DND-41 (cell line): ENCODE measurements at regions not wholly inside any gene's neighbourhood (a gene's known extent, or its start where the extent isn't known, plus 50 kb on each side); places are given as distances from the start of the nearest gene placed in this dataset.

Experiments
- ATAC-seq: fragments of 200-7000 bp; cut with Tn5 transposase; 3 replicates; pipeline ENCODE4 v1.9.1; 2021; ENCODE audit warnings: low read depth; ENCODE audit not compliant: insufficient read depth
- DNase-seq: peaks from one replicate; pipeline ENCODE4 v3.0.0-alpha.2; 2020
- H2AFZ ChIP-seq: 2 replicates; pipeline ENCODE4 v1.6.0; 2012; ENCODE audit warnings: low read depth, low read length
- H3K27ac ChIP-seq: 2 replicates; pipeline ENCODE4 v1.5.1; 2012; ENCODE audit warnings: low read length, inconsistent platforms
- H3K27me3 ChIP-seq: fragments of 200-600 bp; sonication (generic); 2 replicates; pipeline ENCODE4 v1.6.0; 2012; ENCODE audit warnings: low read length, mild to moderate bottlenecking, inconsistent platforms; ENCODE audit not compliant: insufficient read depth, poor library complexity
- H3K36me3 ChIP-seq: 2 replicates; pipeline ENCODE4 v1.5.1; 2012; ENCODE audit warnings: low read length, inconsistent platforms; ENCODE audit not compliant: insufficient read depth
- H3K4me1 ChIP-seq: 2 replicates; pipeline ENCODE4 v1.5.1; 2012; ENCODE audit warnings: mild to moderate bottlenecking, low read length; ENCODE audit not compliant: insufficient read depth
- H3K4me2 ChIP-seq: 2 replicates; pipeline ENCODE4 v1.6.0; 2012; ENCODE audit warnings: mild to moderate bottlenecking, moderate library complexity, low read length, inconsistent platforms; ENCODE audit not compliant: insufficient read depth
- H3K4me3 ChIP-seq, 2 experiments: fragments of 200-600 bp in 1 of 2; shearing (Covaris generic) in 1 of 2; 2 replicates each; pipeline ENCODE4 v1.5.1; 2012 to 2016; ENCODE audit warnings: inconsistent platforms in 2 of 2, low read length in 2 of 2, mild to moderate bottlenecking in 2 of 2, low read depth in 1 of 2, moderate library complexity in 1 of 2
- H3K79me2 ChIP-seq: 2 replicates; pipeline ENCODE4 v1.6.0; 2012; ENCODE audit warnings: low read length, inconsistent platforms; ENCODE audit not compliant: insufficient read depth
- H3K9ac ChIP-seq: 2 replicates; pipeline ENCODE4 v1.6.0; 2012; ENCODE audit warnings: low read depth, mild to moderate bottlenecking, inconsistent platforms, low read length, moderate library complexity
- H3K9me3 ChIP-seq: 2 replicates; pipeline ENCODE4 v1.5.1; 2012; ENCODE audit warnings: low read length, moderate library complexity, mild to moderate bottlenecking, inconsistent platforms; ENCODE audit not compliant: insufficient read depth, severe bottlenecking
- H4K20me1 ChIP-seq: 2 replicates; pipeline ENCODE4 v1.6.0; 2012; ENCODE audit warnings: low read length; ENCODE audit not compliant: insufficient read depth
- CTCF ChIP-seq: IDR thresholded peaks from 2 replicates; pipeline ENCODE4 v1.5.1; 2012; ENCODE audit warnings: borderline replicate concordance, low read length, moderate library complexity, mild to moderate bottlenecking; ENCODE audit not compliant: poor library complexity, severe bottlenecking; ENCODE audit errors: extremely low read depth
- EZH2 ChIP-seq: IDR thresholded peaks from 3 replicates; pipeline ENCODE4 v1.6.1; 2012; ENCODE audit warnings: borderline replicate concordance, low read depth, mild to moderate bottlenecking, moderate library complexity, low read length, inconsistent platforms; ENCODE audit not compliant: severe bottlenecking

GRCh38 chr13:68806125-68806524 lies 1301.5 kb upstream of the ATXN8OS start:
- H4K20me1 ChIP-seq = no peaks in the 10 kb centered on the region
- no peaks in the 10 kb centered on the region for H3K4me1 ChIP-seq
- H3K79me2 ChIP-seq = no peaks in the 10 kb centered on the region
- H3K36me3 ChIP-seq = no peaks in the 10 kb centered on the region
- H3K9ac ChIP-seq = no peak overlapping the region
- DNase-seq (no peak), ATAC-seq (no peak)
- no peaks in the 10 kb centered on the region for H3K9me3 ChIP-seq
- no peak overlapping the region for H3K27ac ChIP-seq
- no peaks in the 10 kb centered on the region for H3K27me3 ChIP-seq
- H2AFZ ChIP-seq = no peak overlapping the region
- H3K4me2 ChIP-seq = no peak overlapping the region
- TF ChIP-seq CTCF = no peak
- TF ChIP-seq EZH2 = no peak
- no peak overlapping the region for H3K4me3 ChIP-seq

GRCh38 chr13:68784275-68784674 lies 1323.4 kb upstream of the ATXN8OS start:
- Histone ChIP-seq H4K20me1 (no peaks in the 10 kb centered on the region), H3K4me1 (no peaks in the 10 kb centered on the region), H3K9me3 (no peaks in the 10 kb centered on the region), H2AFZ (no peak overlapping the region), H3K27me3 (no peaks in the 10 kb centered on the region), H3K9ac (no peak overlapping the region), H3K4me2 (no peak overlapping the region), H3K27ac (no peak overlapping the region), H3K4me3 (no peak overlapping the region), H3K36me3 (no peaks in the 10 kb centered on the region), H3K79me2 (no peaks in the 10 kb centered on the region)
- DNase-seq (no peak), ATAC-seq (no peak)
- TF ChIP-seq EZH2 (no peak), CTCF (no peak)

GRCh38 chr13:68759617-68760016 lies 1348.0 kb upstream of the ATXN8OS start:
- Histone ChIP-seq H3K79me2 (no peaks in the 10 kb centered on the region), H3K4me2 (no peak overlapping the region), H3K9me3 (no peaks in the 10 kb centered on the region), H3K4me1 (no peaks in the 10 kb centered on the region), H3K4me3 (no peak overlapping the region), H4K20me1 (no peaks in the 10 kb centered on the region), H2AFZ (no peak overlapping the region), H3K27ac (no peak overlapping the region), H3K9ac (no peak overlapping the region), H3K36me3 (no peaks in the 10 kb centered on the region), H3K27me3 (no peaks in the 10 kb centered on the region)
- DNase-seq (no peak), ATAC-seq (no peak)
- no peak for TF ChIP-seq EZH2

GRCh38 chr13:68749796-68750195 lies 1357.8 kb upstream of the ATXN8OS start:
- Histone ChIP-seq H3K27me3 (no peaks in the 10 kb centered on the region), H2AFZ (no peak overlapping the region), H3K36me3 (no peaks in the 10 kb centered on the region), H3K27ac (no peak overlapping the region), H4K20me1 (no peaks in the 10 kb centered on the region), H3K79me2 (no peaks in the 10 kb centered on the region), H3K4me3 (no peak overlapping the region), H3K9me3 (no peaks in the 10 kb centered on the region), H3K4me2 (no peak overlapping the region), H3K4me1 (no peaks in the 10 kb centered on the region), H3K9ac (no peak overlapping the region)
- DNase-seq (no peak), ATAC-seq (no peak)
- TF ChIP-seq EZH2 (no peak), CTCF (no peak)
